ENCODE measurements at regions not wholly inside any gene's neighbourhood (a gene's known extent, or its start where the extent isn't known, plus 50 kb on each side); places are given as distances from the start of the nearest gene placed in this dataset.

GRCh38 chr5:123748239-123748638 lies 236.3 kb downstream of the CSNK1G3 start:
- no peak for TF ChIP-seq ZFX (IDR thresholded peaks at IDR 0.05; ENCODE audit: borderline replicate concordance)
- H3K27ac ChIP-seq = no peak overlapping the region

- H3K27ac ChIP-seq = no peak overlapping the region
- no peak for TF ChIP-seq ZFX (IDR thresholded peaks at IDR 0.05; ENCODE audit: borderline replicate concordance)
- no peak for TF ChIP-seq CTCF (IDR thresholded peaks at IDR 0.05)
Measured at GRCh38 chr5:123746683-123747360, 234.8 kb downstream of the CSNK1G3 start.

GRCh38 chr5:123743990-123744583 lies 232.1 kb downstream of the CSNK1G3 start:
- no peak overlapping the region for H3K27ac ChIP-seq
- TF ChIP-seq CTCF (IDR thresholded peaks at IDR 0.05) (no peak), ZFX (IDR thresholded peaks at IDR 0.05; ENCODE audit: borderline replicate concordance) (no peak)

- H3K27ac ChIP-seq = no peak overlapping the region
- no peak for TF ChIP-seq CTCF (IDR thresholded peaks at IDR 0.05)
- no peak for TF ChIP-seq ZFX (IDR thresholded peaks at IDR 0.05; ENCODE audit: borderline replicate concordance)
Measured at GRCh38 chr5:123735384-123735783, 223.4 kb downstream of the CSNK1G3 start.

- no peak for TF ChIP-seq CTCF (IDR thresholded peaks at IDR 0.05)
- no peak for TF ChIP-seq ZFX (IDR thresholded peaks at IDR 0.05; ENCODE audit: borderline replicate concordance)
- no peak overlapping the region for H3K27ac ChIP-seq
Measured at GRCh38 chr5:123732257-123732656, 220.3 kb downstream of the CSNK1G3 start.

GRCh38 chr5:123722451-123722850 lies 210.5 kb downstream of the CSNK1G3 start:
- TF ChIP-seq ZFX (IDR thresholded peaks at IDR 0.05; ENCODE audit: borderline replicate concordance) (no peak), CTCF (IDR thresholded peaks at IDR 0.05) (no peak)
- H3K27ac ChIP-seq = no peak overlapping the region

- TF ChIP-seq CTCF (IDR thresholded peaks at IDR 0.05) (no peak), ZFX (IDR thresholded peaks at IDR 0.05; ENCODE audit: borderline replicate concordance) (no peak)
- no peak overlapping the region for H3K27ac ChIP-seq
Measured at GRCh38 chr5:123721675-123722276, 209.8 kb downstream of the CSNK1G3 start.

Data from 22Rv1 (cell line).